Ovary (tissue), 3 donors: ENCODE measurements at regions not wholly inside any gene's neighbourhood (a gene's known extent, or its start where the extent isn't known, plus 50 kb on each side); places are given as distances from the start of the nearest gene placed in this dataset.

Source experiments
- POLR2A ChIP-seq: fragments of 450-650 bp; IDR thresholded peaks from one replicate; pipeline ENCODE4 v1.6.1; 2017; ENCODE audit warnings: antibody characterized with exemption, mild to moderate bottlenecking, moderate library complexity
- TF ChIP-seq, protein P1 (sequence below), 3 donors: fragments of 450-650 bp in 2 of 3; fragments of 200-600 bp in 1 of 3; IDR thresholded peaks; one replicate each; pipeline versions ENCODE4 v1.5.1 to v1.8.0; 2016 to 2022; ENCODE audit warnings: antibody characterized with exemption in 3 of 3, mild to moderate bottlenecking in 1 of 3
- donor health status: DM: no; HTN: no; CAD: no.

- no peak for TF ChIP-seq POLR2A
- TF ChIP-seq, protein P1, sequence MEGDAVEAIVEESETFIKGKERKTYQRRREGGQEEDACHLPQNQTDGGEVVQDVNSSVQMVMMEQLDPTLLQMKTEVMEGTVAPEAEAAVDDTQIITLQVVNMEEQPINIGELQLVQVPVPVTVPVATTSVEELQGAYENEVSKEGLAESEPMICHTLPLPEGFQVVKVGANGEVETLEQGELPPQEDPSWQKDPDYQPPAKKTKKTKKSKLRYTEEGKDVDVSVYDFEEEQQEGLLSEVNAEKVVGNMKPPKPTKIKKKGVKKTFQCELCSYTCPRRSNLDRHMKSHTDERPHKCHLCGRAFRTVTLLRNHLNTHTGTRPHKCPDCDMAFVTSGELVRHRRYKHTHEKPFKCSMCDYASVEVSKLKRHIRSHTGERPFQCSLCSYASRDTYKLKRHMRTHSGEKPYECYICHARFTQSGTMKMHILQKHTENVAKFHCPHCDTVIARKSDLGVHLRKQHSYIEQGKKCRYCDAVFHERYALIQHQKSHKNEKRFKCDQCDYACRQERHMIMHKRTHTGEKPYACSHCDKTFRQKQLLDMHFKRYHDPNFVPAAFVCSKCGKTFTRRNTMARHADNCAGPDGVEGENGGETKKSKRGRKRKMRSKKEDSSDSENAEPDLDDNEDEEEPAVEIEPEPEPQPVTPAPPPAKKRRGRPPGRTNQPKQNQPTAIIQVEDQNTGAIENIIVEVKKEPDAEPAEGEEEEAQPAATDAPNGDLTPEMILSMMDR (IDR thresholded peaks at IDR 0.05), result no peak
Observed at GRCh38 chr2:144274131-144274530, 245.8 kb downstream of the ZEB2 start.
